PC-3 (cell line): ENCODE measurements at regions not wholly inside any gene's neighbourhood (a gene's known extent, or its start where the extent isn't known, plus 50 kb on each side); places are given as distances from the start of the nearest gene placed in this dataset.
A peak's percentile ranks its signal among the peaks of the same experiment; 100 is the strongest.

ENCODE experiments used
- ATAC-seq: fragments of 200-7000 bp; cut with Tn5 transposase; 2 replicates; pipeline ENCODE4 v1.9.1; 2020; ENCODE audit warnings: mild to moderate bottlenecking, moderate library complexity
- BruUV-seq: library from RNA; stranded (reverse); fragments of 400-500 nt; replicated peaks from 2 replicates; lab custom pipeline; 2021; lab: Mats Ljungman, UMichigan
- CTCF ChIA-PET: fragments of 300-600 bp; sonication (Branson Sonifier 250); formaldehyde crosslinking; loops from one replicate; lab custom pipeline; 2022; ENCODE audit warnings: antibody characterized with exemption; lab: Charles Lee
- POLR2A ChIA-PET: fragments of 300-600 bp; sonication (Branson Sonifier 250); formaldehyde crosslinking; loops from one replicate; lab custom pipeline; 2022; ENCODE audit warnings: antibody characterized with exemption; ENCODE audit not compliant: unreplicated experiment; lab: Charles Lee
- DNase-seq: peaks from one replicate; pipeline ENCODE4 v3.0.0-alpha.2; 2015
- H2AFZ ChIP-seq: fragments of 300-600 bp; sonication (generic); 2 replicates; pipeline ENCODE4 v1.6.0; 2016; ENCODE audit warnings: antibody characterized with exemption, low read length
- H3F3A ChIP-seq: fragments of 300-600 bp; sonication (generic); one replicate; pipeline ENCODE4 v1.6.0; 2017; ENCODE audit warnings: antibody characterized with exemption, low read length, control low read depth, mild to moderate bottlenecking; ENCODE audit not compliant: unreplicated experiment
- H3K27ac ChIP-seq: fragments of 300-600 bp; sonication (generic); 2 replicates; pipeline ENCODE4 v1.5.1; 2016; ENCODE audit warnings: mild to moderate bottlenecking, low read length
- H3K27me3 ChIP-seq: fragments of 300-600 bp; sonication (generic); 2 replicates; pipeline ENCODE4 v1.6.1; 2016; ENCODE audit warnings: low read length, mixed read lengths
- H3K36me3 ChIP-seq: fragments of 300-600 bp; sonication (generic); 2 replicates; pipeline ENCODE4 v1.6.1; 2016; ENCODE audit warnings: low read depth, mixed run types, low read length, mixed read lengths
- H3K4me1 ChIP-seq: fragments of 300-600 bp; sonication (generic); 2 replicates; pipeline ENCODE4 v1.5.1; 2016; ENCODE audit warnings: low read length; ENCODE audit not compliant: insufficient read depth
- H3K4me2 ChIP-seq: fragments of 300-600 bp; sonication (generic); 2 replicates; pipeline ENCODE4 v1.6.0; 2016; ENCODE audit warnings: low read length
- H3K4me3 ChIP-seq: fragments of 300-600 bp; sonication (generic); 2 replicates; pipeline ENCODE4 v1.5.1; 2016; ENCODE audit warnings: mild to moderate bottlenecking, low read length, mixed read lengths
- H3K79me2 ChIP-seq: fragments of 300-600 bp; sonication (generic); 2 replicates; pipeline ENCODE4 v1.6.1; 2017; ENCODE audit warnings: low read length, mixed read lengths
- H3K9ac ChIP-seq: fragments of 300-600 bp; sonication (generic); 2 replicates; pipeline ENCODE4 v1.6.0; 2016; ENCODE audit warnings: mild to moderate bottlenecking, low read length
- H3K9me2 ChIP-seq: fragments of 300-600 bp; sonication (generic); replicated peaks from 2 replicates; pipeline ENCODE4 v1.6.1; 2016; ENCODE audit warnings: mixed run types, low read length, mixed read lengths
- H3K9me3 ChIP-seq: fragments of 300-600 bp; sonication (generic); 2 replicates; pipeline ENCODE4 v1.6.1; 2016; ENCODE audit warnings: low read length, mixed read lengths
- H4K20me1 ChIP-seq: fragments of 300-600 bp; sonication (generic); 2 replicates; pipeline ENCODE4 v1.6.1; 2016; ENCODE audit warnings: low read length, mixed read lengths
- EZH2 ChIP-seq: fragments of 300-600 bp; sonication (generic); IDR thresholded peaks from one replicate; pipeline ENCODE4 v1.6.1; 2017; ENCODE audit warnings: antibody characterized with exemption, mild to moderate bottlenecking, low read length; ENCODE audit not compliant: unreplicated experiment
- EZH2phosphoT487 ChIP-seq: fragments of 300-600 bp; sonication (generic); IDR thresholded peaks from 2 replicates; pipeline ENCODE4 v1.6.1; 2018; ENCODE audit warnings: mild to moderate bottlenecking, antibody characterized with exemption, low read length, borderline replicate concordance
- intact Hi-C: fragments of 100-400 bp; cut with micrococcal nuclease; formaldehyde crosslinking; loops from 2 replicates; pipeline ENCODE4 v1.9.0; 2023
- TF ChIP-seq, protein P1 (sequence below): fragments of 300-600 bp; sonication (generic); conservative IDR thresholded peaks from 2 replicates; pipeline ENCODE4 v1.5.1; 2017; ENCODE audit warnings: antibody characterized with exemption, low read depth, mild to moderate bottlenecking, low read length

DNA sequence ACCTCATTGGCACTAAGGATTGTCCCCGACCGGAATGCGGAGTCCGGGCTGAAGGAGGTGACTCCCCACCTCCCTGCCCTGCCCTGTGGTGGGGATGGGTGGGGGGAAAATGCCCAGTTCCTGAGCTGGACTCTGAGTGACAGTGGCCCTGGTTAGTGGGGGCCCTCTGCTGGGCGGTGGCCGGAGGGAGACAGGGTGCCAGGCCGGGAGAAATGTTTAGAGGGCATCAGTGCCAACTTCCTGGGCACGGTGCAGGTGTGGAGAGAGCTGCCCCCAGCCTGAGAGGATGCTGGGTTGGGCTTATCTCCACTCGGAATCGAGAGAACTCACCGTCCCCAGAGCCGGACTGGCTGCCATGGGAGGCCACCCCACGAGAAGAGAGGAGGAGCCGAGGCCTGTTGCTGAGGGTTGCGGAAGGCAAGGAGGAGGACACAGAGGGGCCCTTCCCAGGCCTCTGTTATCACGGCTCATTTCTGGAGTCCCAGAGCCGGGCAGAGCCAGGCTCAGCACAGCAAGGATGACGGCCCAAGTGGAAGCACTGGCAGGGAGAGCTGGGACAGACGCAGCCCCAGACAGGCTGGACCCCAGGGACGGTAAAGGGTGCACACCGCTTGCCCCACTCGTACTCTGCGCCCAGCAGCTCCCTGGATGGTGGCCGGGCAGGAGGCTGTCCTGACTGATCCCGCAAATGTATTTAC is 156.7 kb downstream of the KIF26A start:
- Histone ChIP-seq H3K4me3 (no peak overlapping the region), H3K9ac (no peak overlapping the region), H3K4me1 (no peaks in the 10 kb centered on the region), H3K36me3 (no peaks in the 10 kb centered on the region), H3K9me2 (no peaks in the 10 kb centered on the region), H3K9me3 (no peaks in the 10 kb centered on the region), H3K27ac (no peak overlapping the region), H3F3A (no peaks in the 10 kb centered on the region), H3K4me2 (no peak overlapping the region), H4K20me1 (no peaks in the 10 kb centered on the region), H3K79me2 (no peaks in the 10 kb centered on the region), H2AFZ (no peak overlapping the region), H3K27me3 (peaks cover 17% of the 10 kb centered on the region; the same call in 1 of the 2 replicates)
- TF ChIP-seq EZH2phosphoT487, result no peak
- TF ChIP-seq EZH2, result no peak
- TF ChIP-seq, protein P1, sequence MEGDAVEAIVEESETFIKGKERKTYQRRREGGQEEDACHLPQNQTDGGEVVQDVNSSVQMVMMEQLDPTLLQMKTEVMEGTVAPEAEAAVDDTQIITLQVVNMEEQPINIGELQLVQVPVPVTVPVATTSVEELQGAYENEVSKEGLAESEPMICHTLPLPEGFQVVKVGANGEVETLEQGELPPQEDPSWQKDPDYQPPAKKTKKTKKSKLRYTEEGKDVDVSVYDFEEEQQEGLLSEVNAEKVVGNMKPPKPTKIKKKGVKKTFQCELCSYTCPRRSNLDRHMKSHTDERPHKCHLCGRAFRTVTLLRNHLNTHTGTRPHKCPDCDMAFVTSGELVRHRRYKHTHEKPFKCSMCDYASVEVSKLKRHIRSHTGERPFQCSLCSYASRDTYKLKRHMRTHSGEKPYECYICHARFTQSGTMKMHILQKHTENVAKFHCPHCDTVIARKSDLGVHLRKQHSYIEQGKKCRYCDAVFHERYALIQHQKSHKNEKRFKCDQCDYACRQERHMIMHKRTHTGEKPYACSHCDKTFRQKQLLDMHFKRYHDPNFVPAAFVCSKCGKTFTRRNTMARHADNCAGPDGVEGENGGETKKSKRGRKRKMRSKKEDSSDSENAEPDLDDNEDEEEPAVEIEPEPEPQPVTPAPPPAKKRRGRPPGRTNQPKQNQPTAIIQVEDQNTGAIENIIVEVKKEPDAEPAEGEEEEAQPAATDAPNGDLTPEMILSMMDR, result no peak
- intact Hi-C loops, result no loop called here
- DNase-seq (no peak), ATAC-seq (peak; percentile 24)
- POLR2A ChIA-PET, result no interaction called here
- BruUV-seq, result no TSS peak
- CTCF ChIA-PET, result interaction anchor here (1.9 kb wide), 1 partner anchor 269 kb away, joined by 4 read pairs; no protein-coding TSS in a partner anchor

DNA sequence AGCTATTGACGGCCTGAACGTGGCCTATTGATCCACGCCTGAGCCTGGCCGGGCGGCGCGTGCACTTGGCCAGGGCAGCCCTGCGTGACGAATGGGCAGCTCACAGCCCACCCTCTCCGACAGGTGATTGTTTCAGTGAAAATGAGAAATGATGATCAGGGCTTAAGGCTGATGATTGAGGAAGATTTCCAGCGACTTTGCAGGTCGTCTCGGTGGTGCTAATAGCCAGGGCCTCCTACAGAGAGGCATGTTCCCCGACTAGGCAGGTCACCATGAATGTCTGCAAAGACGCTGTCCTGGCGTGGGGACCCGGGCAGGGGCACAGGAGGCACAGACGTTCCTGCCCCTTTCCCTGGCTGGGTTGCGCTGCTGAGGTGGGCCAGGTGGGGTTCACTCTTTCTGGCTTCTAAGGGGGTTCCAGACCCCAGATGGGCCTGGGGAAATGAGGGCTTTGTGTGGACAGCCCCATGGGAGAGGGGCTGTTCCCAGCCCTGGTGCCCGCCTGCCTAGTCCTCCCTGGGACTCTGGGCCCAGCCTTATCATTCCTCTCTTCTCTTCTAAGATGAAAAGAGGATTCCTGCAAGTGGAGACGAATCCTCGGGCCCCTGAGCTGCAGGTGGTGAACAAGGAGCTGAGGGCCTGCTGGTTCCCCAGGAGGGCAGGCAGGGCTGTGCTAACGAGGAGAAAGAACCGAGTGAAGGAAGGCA is 157.4 kb downstream of the KIF26A start:
- peaks cover 16% of the 10 kb centered on the region; the same call in 1 of the 2 replicates for H3K27me3 ChIP-seq
- ATAC-seq (no peak), DNase-seq (no peak)
- H4K20me1 ChIP-seq, result no peaks in the 10 kb centered on the region
- no peak overlapping the region for H3K4me3 ChIP-seq
- intact Hi-C loops, result no loop called here
- H3K79me2 ChIP-seq, result no peaks in the 10 kb centered on the region
- POLR2A ChIA-PET, result no interaction called here
- CTCF ChIA-PET, result no interaction called here
- H3K4me1 ChIP-seq, result no peaks in the 10 kb centered on the region
- no peak overlapping the region for H3K27ac ChIP-seq
- no peaks in the 10 kb centered on the region for H3K36me3 ChIP-seq
- no peaks in the 10 kb centered on the region for H3K9me3 ChIP-seq
- no peak overlapping the region for H3K9ac ChIP-seq
- TF ChIP-seq, protein P1, result no peak
- no peak for TF ChIP-seq EZH2
- TF ChIP-seq EZH2phosphoT487, result no peak
- no peak overlapping the region for H3K4me2 ChIP-seq
- H2AFZ ChIP-seq, result no peak overlapping the region
- no peaks in the 10 kb centered on the region for H3K9me2 ChIP-seq
- H3F3A ChIP-seq, result no peaks in the 10 kb centered on the region
- no TSS peak for BruUV-seq
